ENCODE measurements at regions not wholly inside any gene's neighbourhood (a gene's known extent, or its start where the extent isn't known, plus 50 kb on each side); places are given as distances from the start of the nearest gene placed in this dataset.
"Not testable (repeated sequence)": the region's sequence is repeated elsewhere in the genome, so short reads cannot be mapped to it uniquely, and the experiment has no call there.

- TF ChIP-seq POLR2A, CTCF, POLR2AphosphoS5 (IDR thresholded peaks at IDR 0.05): not testable (repeated sequence)
Measured at GRCh38 chr7:152961796-152962195, 202.2 kb downstream of the ACTR3B start.

Data from prostate gland (tissue), 2 donors.